H9 (cell line): ENCODE measurements at regions not wholly inside any gene's neighbourhood (a gene's known extent, or its start where the extent isn't known, plus 50 kb on each side); places are given as distances from the start of the nearest gene placed in this dataset.

Source experiments
- DNase-seq: peaks from one replicate; pipeline ENCODE4 v3.0.0-alpha.2; 2017
- H2AFZ ChIP-seq: one replicate; pipeline ENCODE4 v1.6.1; 2013; ENCODE audit warnings: mild to moderate bottlenecking, low read length, control low read depth, moderate library complexity
- H2AK5ac ChIP-seq: 2 replicates; pipeline ENCODE4 v1.6.1; 2013; ENCODE audit warnings: low read length, control low read depth, mixed read lengths; ENCODE audit not compliant: insufficient read length
- H2BK120ac ChIP-seq: one replicate; pipeline ENCODE4 v1.6.1; 2013; ENCODE audit warnings: low read depth, mild to moderate bottlenecking, low read length, control low read depth, inconsistent platforms; ENCODE audit not compliant: poor library complexity, severe bottlenecking
- H2BK12ac ChIP-seq: 2 replicates; pipeline ENCODE4 v1.6.1; 2013; ENCODE audit warnings: low read length, control low read depth, mixed read lengths, low read depth; ENCODE audit not compliant: insufficient read length
- H2BK15ac ChIP-seq: 2 replicates; pipeline ENCODE4 v1.6.1; 2013; ENCODE audit warnings: low read depth, low read length, control low read depth
- H2BK20ac ChIP-seq: one replicate; pipeline ENCODE4 v1.6.1; 2013; ENCODE audit warnings: low read depth, mild to moderate bottlenecking, low read length, control low read depth, inconsistent platforms; ENCODE audit not compliant: poor library complexity, severe bottlenecking
- H2BK5ac ChIP-seq: 2 replicates; pipeline ENCODE4 v1.6.1; 2013; ENCODE audit warnings: low read length, control low read depth, mixed read lengths; ENCODE audit not compliant: insufficient read length
- H3K14ac ChIP-seq: 2 replicates; pipeline ENCODE4 v1.6.1; 2013; ENCODE audit warnings: low read length, control low read depth; ENCODE audit not compliant: insufficient read depth
- H3K18ac ChIP-seq: 2 replicates; pipeline ENCODE4 v1.6.1; 2013; ENCODE audit warnings: low read depth, mild to moderate bottlenecking, mixed read lengths, low read length, control low read depth; ENCODE audit not compliant: insufficient read length
- H3K23ac ChIP-seq: 2 replicates; pipeline ENCODE4 v1.6.1; 2013; ENCODE audit warnings: low read length, control low read depth, mixed read lengths, low read depth; ENCODE audit not compliant: insufficient read length
- H3K23me2 ChIP-seq: 2 replicates; pipeline ENCODE4 v1.6.1; 2013; ENCODE audit warnings: low read depth, mild to moderate bottlenecking, mixed read lengths, low read length, control low read depth; ENCODE audit not compliant: insufficient read length, poor library complexity, severe bottlenecking
- H3K27ac ChIP-seq: 2 replicates; pipeline ENCODE4 v1.5.1; 2013; ENCODE audit warnings: low read length, control low read depth, mixed read lengths, low read depth; ENCODE audit not compliant: insufficient read length
- H3K27me3 ChIP-seq: 2 replicates; pipeline ENCODE4 v1.6.1; 2013; ENCODE audit warnings: low read length, control low read depth, inconsistent platforms; ENCODE audit not compliant: insufficient read depth
- H3K4ac ChIP-seq: 2 replicates; pipeline ENCODE4 v1.6.1; 2013; ENCODE audit warnings: low read depth, mild to moderate bottlenecking, control low read depth, inconsistent platforms, low read length, moderate library complexity
- H3K4me1 ChIP-seq: 2 replicates; pipeline ENCODE4 v1.6.1; 2013; ENCODE audit warnings: low read length, control low read depth, inconsistent platforms; ENCODE audit not compliant: insufficient read depth
- H3K4me2 ChIP-seq: 2 replicates; pipeline ENCODE4 v1.6.1; 2013; ENCODE audit warnings: low read length, control low read depth, mixed read lengths; ENCODE audit not compliant: insufficient read length, insufficient read depth
- H3K56ac ChIP-seq: 2 replicates; pipeline ENCODE4 v1.6.1; 2013; ENCODE audit warnings: low read depth, mild to moderate bottlenecking, mixed read lengths, low read length, control low read depth; ENCODE audit not compliant: insufficient read length
- H3K79me1 ChIP-seq: 2 replicates; pipeline ENCODE4 v1.6.1; 2013; ENCODE audit warnings: low read depth, mild to moderate bottlenecking, moderate library complexity, low read length, control low read depth, inconsistent platforms; ENCODE audit not compliant: insufficient read depth, poor library complexity, severe bottlenecking
- H3K79me2 ChIP-seq: 2 replicates; pipeline ENCODE4 v1.6.1; 2013; ENCODE audit warnings: low read length, control low read depth, inconsistent platforms; ENCODE audit not compliant: insufficient read depth
- H3K9ac ChIP-seq: 2 replicates; pipeline ENCODE4 v1.6.1; 2013; ENCODE audit warnings: low read length, control low read depth, mixed read lengths; ENCODE audit not compliant: insufficient read length; ENCODE audit errors: extremely low read depth
- H3K9me3 ChIP-seq: one replicate; pipeline ENCODE4 v1.6.1; 2013; ENCODE audit warnings: low read depth, low read length, inconsistent platforms; ENCODE audit not compliant: control insufficient read depth
- H3T11ph ChIP-seq: one replicate; pipeline ENCODE4 v1.6.1; 2013; ENCODE audit warnings: mild to moderate bottlenecking, low read length, control low read depth, inconsistent platforms
- H4K20me1 ChIP-seq: one replicate; pipeline ENCODE4 v1.6.1; 2013; ENCODE audit not compliant: control insufficient read depth, insufficient read length, insufficient read depth
- H4K5ac ChIP-seq: 2 replicates; pipeline ENCODE4 v1.6.1; 2013; ENCODE audit warnings: low read depth, mild to moderate bottlenecking, mixed read lengths, low read length, control low read depth; ENCODE audit not compliant: insufficient read length
- H4K8ac ChIP-seq: replicated peaks from 2 replicates; pipeline ENCODE4 v1.6.1; 2013; ENCODE audit warnings: low read length, control low read depth, mixed read lengths, low read depth; ENCODE audit not compliant: insufficient read length
- H4K91ac ChIP-seq: 2 replicates; pipeline ENCODE4 v1.6.1; 2013; ENCODE audit warnings: low read depth, mild to moderate bottlenecking, moderate library complexity, mixed read lengths, low read length, control low read depth; ENCODE audit not compliant: insufficient read length
- H3K27ac Mint-ChIP-seq, 3 experiments: 2 replicates in 2 of 3; 3 replicates in 1 of 3; pipeline ENCODE4 v1.8.0; 2020 to 2021; ENCODE audit warnings: mixed read lengths in 3 of 3, mild to moderate bottlenecking in 1 of 3, moderate library complexity in 1 of 3
- H3K27me3 Mint-ChIP-seq: 2 replicates; pipeline ENCODE4 v1.8.0; 2021; ENCODE audit warnings: low read depth, mild to moderate bottlenecking, moderate library complexity, mixed read lengths
- H3K36me3 Mint-ChIP-seq, 3 experiments: 2 replicates in 2 of 3; 3 replicates in 1 of 3; pipeline ENCODE4 v1.8.0; 2020 to 2021; ENCODE audit warnings: low read depth in 3 of 3, mixed read lengths in 3 of 3; ENCODE audit not compliant: insufficient read depth in 1 of 3
- H3K4me1 Mint-ChIP-seq, 2 experiments: 2 replicates each; pipeline ENCODE4 v1.8.0; 2020; ENCODE audit warnings: mixed read lengths in 2 of 2
- H3K4me3 Mint-ChIP-seq, 2 experiments: 2 replicates in 1 of 2; 3 replicates in 1 of 2; pipeline ENCODE4 v1.8.0; 2020 to 2021; ENCODE audit warnings: mild to moderate bottlenecking in 2 of 2, mixed read lengths in 2 of 2, moderate library complexity in 1 of 2
- H3K9me3 Mint-ChIP-seq, 2 experiments: 2 replicates in 1 of 2; 3 replicates in 1 of 2; pipeline ENCODE4 v1.8.0; 2020; ENCODE audit warnings: mild to moderate bottlenecking in 2 of 2, mixed read lengths in 2 of 2, moderate library complexity in 1 of 2
- TF ChIP-seq, protein P1 (sequence below): fragments of 200-600 bp; sonication (generic); conservative IDR thresholded peaks from 3 replicates; pipeline ENCODE4 v1.8.0; 2021; ENCODE audit warnings: antibody characterized with exemption, mild to moderate bottlenecking

DNA sequence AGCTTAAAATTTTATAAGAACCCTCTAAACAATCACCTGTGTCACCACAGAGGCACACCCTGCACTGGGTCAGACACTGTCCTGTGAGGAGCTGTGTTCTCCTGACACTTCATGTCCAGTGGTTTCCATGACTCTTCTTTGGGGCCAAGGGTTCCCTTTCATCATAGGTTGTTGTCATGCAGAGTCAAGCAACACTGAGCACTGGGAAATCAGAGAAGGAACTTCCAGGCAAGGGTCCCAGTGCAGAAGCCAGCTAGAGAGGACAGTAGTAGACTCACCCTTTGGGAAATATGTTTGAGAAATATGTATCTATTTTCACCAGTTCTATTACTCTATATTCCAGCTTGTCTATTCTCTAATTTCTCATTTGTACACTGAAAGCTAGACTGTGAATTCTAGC, 56.4 kb upstream of the PRSS58 start:
- Mint-ChIP-seq H3K4me1 (peaks cover 0 to 4% of the 10 kb centered on the region in 2 experiments; a peak in 2 of 4 replicates), H3K36me3 (no peaks in the 10 kb centered on the region), H3K9me3 (no peaks in the 10 kb centered on the region), H3K27me3 (peaks cover 26% of the 10 kb centered on the region), H3K4me3 (no peak overlapping the region), H3K27ac (no peak overlapping the region)
- H3K23me2 ChIP-seq, result no peaks in the 10 kb centered on the region
- H2BK120ac ChIP-seq, result no peak overlapping the region
- H4K8ac ChIP-seq, result no peak overlapping the region
- no peak overlapping the region for H3K23ac ChIP-seq
- no peaks in the 10 kb centered on the region for H3K4me1 ChIP-seq
- no peaks in the 10 kb centered on the region for H3K9me3 ChIP-seq
- no peak overlapping the region for H3K4me2 ChIP-seq
- H3K14ac ChIP-seq, result no peak overlapping the region
- no peak overlapping the region for H2BK20ac ChIP-seq
- no peaks in the 10 kb centered on the region for H3K27me3 ChIP-seq
- TF ChIP-seq, protein P1, sequence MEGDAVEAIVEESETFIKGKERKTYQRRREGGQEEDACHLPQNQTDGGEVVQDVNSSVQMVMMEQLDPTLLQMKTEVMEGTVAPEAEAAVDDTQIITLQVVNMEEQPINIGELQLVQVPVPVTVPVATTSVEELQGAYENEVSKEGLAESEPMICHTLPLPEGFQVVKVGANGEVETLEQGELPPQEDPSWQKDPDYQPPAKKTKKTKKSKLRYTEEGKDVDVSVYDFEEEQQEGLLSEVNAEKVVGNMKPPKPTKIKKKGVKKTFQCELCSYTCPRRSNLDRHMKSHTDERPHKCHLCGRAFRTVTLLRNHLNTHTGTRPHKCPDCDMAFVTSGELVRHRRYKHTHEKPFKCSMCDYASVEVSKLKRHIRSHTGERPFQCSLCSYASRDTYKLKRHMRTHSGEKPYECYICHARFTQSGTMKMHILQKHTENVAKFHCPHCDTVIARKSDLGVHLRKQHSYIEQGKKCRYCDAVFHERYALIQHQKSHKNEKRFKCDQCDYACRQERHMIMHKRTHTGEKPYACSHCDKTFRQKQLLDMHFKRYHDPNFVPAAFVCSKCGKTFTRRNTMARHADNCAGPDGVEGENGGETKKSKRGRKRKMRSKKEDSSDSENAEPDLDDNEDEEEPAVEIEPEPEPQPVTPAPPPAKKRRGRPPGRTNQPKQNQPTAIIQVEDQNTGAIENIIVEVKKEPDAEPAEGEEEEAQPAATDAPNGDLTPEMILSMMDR, result no peak
- H3T11ph ChIP-seq, result no peak overlapping the region
- H3K9ac ChIP-seq, result no peak overlapping the region
- no peak for DNase-seq
- H2BK5ac ChIP-seq, result no peak overlapping the region
- H3K27ac ChIP-seq, result no peak overlapping the region
- H3K56ac ChIP-seq, result no peak overlapping the region
- H4K20me1 ChIP-seq, result no peaks in the 10 kb centered on the region
- no peak overlapping the region for H4K91ac ChIP-seq
- H2AK5ac ChIP-seq, result no peak overlapping the region
- no peak overlapping the region for H3K4ac ChIP-seq
- H3K18ac ChIP-seq, result no peak overlapping the region
- no peak overlapping the region for H2AFZ ChIP-seq
- no peaks in the 10 kb centered on the region for H3K79me2 ChIP-seq
- no peaks in the 10 kb centered on the region for H3K79me1 ChIP-seq
- no peak overlapping the region for H4K5ac ChIP-seq
- no peak overlapping the region for H2BK15ac ChIP-seq
- H2BK12ac ChIP-seq, result no peak overlapping the region
